Activated CD4-positive, alpha-beta T cell treated with anti-CD3 and anti-CD28 coated beads for 36 hours (primary cell): ENCODE measurements at regions not wholly inside any gene's neighbourhood (a gene's known extent, or its start where the extent isn't known, plus 50 kb on each side); places are given as distances from the start of the nearest gene placed in this dataset.

ENCODE experiments used
- ATAC-seq: fragments of 200-7000 bp; cut with Tn5 transposase; one replicate; pipeline ENCODE4 v1.10.0; 2021; ENCODE audit warnings: mild to moderate bottlenecking, moderate library complexity
- CTCF ChIA-PET: fragments of 350-600 bp; sonication (Branson Sonifier 250); formaldehyde crosslinking; loops from one replicate; lab custom pipeline; 2021; ENCODE audit warnings: antibody characterized with exemption; lab: Charles Lee
- POLR2A ChIA-PET: fragments of 350-600 bp; sonication (Branson Sonifier 250); formaldehyde crosslinking; loops from one replicate; lab custom pipeline; 2021; ENCODE audit warnings: antibody characterized with exemption, inconsistent platforms; lab: Charles Lee
- DNase-seq: peaks from one replicate; pipeline ENCODE4 v3.0.0-alpha.2; 2020
- H3K27ac Mint-ChIP-seq: one replicate; pipeline ENCODE4 v1.8.0; 2021; ENCODE audit warnings: mixed read lengths
- H3K27me3 Mint-ChIP-seq: one replicate; pipeline ENCODE4 v1.8.0; 2021; ENCODE audit warnings: mixed read lengths
- H3K36me3 Mint-ChIP-seq: one replicate; pipeline ENCODE4 v1.8.0; 2021; ENCODE audit warnings: low read depth, mixed read lengths
- H3K4me1 Mint-ChIP-seq: one replicate; pipeline ENCODE4 v1.8.0; 2021; ENCODE audit warnings: mixed read lengths
- H3K4me3 Mint-ChIP-seq: one replicate; pipeline ENCODE4 v1.8.0; 2021; ENCODE audit warnings: mild to moderate bottlenecking, moderate library complexity, mixed read lengths
- H3K9me3 Mint-ChIP-seq: one replicate; pipeline ENCODE4 v1.8.0; 2021; ENCODE audit warnings: low read depth, mixed read lengths
- intact Hi-C, 2 experiments: fragments of 100-400 bp; cut with DNase I in 1 of 2; cut with micrococcal nuclease in 1 of 2; formaldehyde crosslinking; loops; one replicate each; pipeline versions ENCODE4 v1.14.2 to v1.15.1; 2022 to 2024; cut with DNase I, micrococcal nuclease

DNA sequence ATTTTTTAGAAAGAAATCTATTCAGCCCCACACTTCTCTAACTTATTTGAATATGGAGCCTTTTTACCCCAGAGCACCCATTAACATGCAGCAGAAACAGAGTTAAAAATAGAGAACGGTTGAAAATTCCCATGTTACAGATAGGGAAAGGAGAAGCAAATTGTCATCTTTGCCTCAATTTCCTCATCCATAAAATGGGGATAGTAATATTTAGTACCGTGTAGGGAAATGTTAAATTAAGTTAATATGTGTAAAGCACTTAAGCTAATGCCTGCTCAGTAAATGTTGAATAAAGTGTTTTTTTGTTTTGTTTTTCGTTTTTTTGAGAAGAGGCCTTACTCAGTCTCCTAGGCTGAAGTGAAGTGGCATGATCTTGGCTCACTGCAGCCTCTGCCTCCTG lies 50.3 kb downstream of the NAV1 start:
- intact Hi-C loops = no loop called here
- H3K4me3 Mint-ChIP-seq = no peak overlapping the region
- H3K27ac Mint-ChIP-seq = no peak overlapping the region
- no peaks in the 10 kb centered on the region for H3K4me1 Mint-ChIP-seq
- ChIA-PET CTCF (interaction anchor here (0.6 kb wide), 1 partner anchor 228 kb away, joined by 5 read pairs; no protein-coding TSS in a partner anchor), POLR2A (no interaction called here)
- DNase-seq (no peak), ATAC-seq (no peak)
- no peaks in the 10 kb centered on the region for H3K36me3 Mint-ChIP-seq
- no peaks in the 10 kb centered on the region for H3K27me3 Mint-ChIP-seq
- H3K9me3 Mint-ChIP-seq = no peaks in the 10 kb centered on the region

DNA sequence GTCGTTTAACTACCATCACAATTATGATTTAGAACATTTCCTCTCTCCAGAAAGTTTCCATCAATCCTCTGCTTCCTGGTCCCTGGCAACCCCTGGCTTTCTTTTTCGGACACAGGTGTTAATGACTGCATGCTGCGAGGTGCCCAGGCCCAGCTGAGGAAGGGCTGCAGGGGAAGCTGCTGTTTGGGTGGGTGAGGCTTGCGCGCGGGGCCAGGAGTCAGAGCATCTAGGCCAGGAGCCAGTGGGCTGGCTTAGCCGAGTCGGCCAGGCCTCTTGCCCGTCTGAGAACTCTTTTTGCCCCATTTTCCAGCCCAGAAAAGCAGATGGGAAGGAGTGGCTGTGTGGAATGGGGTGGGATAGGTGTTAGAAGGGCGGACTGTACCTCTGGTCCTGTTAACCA lies 51.5 kb downstream of the NAV1 start:
- Mint-ChIP-seq H3K9me3 (no peaks in the 10 kb centered on the region), H3K27me3 (no peaks in the 10 kb centered on the region), H3K36me3 (no peaks in the 10 kb centered on the region), H3K4me3 (no peak overlapping the region), H3K4me1 (no peaks in the 10 kb centered on the region), H3K27ac (no peak overlapping the region)
- POLR2A ChIA-PET = no interaction called here
- intact Hi-C loops = no loop called here
- CTCF ChIA-PET = interaction anchor here (0.7 kb wide), 1 partner anchor 22 kb away, joined by 3 read pairs; no protein-coding TSS in a partner anchor
- ATAC-seq (no peak), DNase-seq (no peak)

GRCh38 chr1:201591348-201591747 lies 52.4 kb downstream of the NAV1 start:
- DNase-seq (no peak), ATAC-seq (no peak)
- Mint-ChIP-seq H3K4me1 (no peaks in the 10 kb centered on the region), H3K9me3 (no peaks in the 10 kb centered on the region), H3K27ac (no peak overlapping the region), H3K4me3 (no peak overlapping the region), H3K27me3 (no peaks in the 10 kb centered on the region), H3K36me3 (no peaks in the 10 kb centered on the region)
- intact Hi-C loops = no loop called here
- ChIA-PET CTCF (interaction anchor here (0.7 kb wide), 1 partner anchor 21 kb away, joined by 3 read pairs; no protein-coding TSS in a partner anchor), POLR2A (no interaction called here)

DNA sequence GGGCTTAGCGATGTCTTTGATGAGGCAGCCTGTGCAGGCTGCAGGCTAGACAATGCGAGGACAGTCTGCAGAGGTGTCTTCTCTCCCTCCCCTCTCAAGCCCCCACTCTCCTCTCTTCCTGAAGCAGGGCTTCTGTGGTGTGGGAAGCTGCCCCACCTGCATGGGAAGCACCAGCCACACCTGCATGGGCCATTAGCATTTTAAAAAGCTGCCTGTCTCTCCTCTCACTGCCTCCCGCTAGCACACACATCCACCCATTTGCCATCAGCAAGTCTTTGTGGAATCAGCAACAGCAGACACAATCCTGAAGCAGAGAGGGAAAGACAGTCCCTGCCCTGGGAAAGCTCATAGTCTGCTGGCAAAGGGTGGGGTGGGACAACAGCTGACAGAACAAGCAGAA lies 53.1 kb downstream of the NAV1 start:
- no peaks in the 10 kb centered on the region for H3K9me3 Mint-ChIP-seq
- no peaks in the 10 kb centered on the region for H3K4me1 Mint-ChIP-seq
- no peak for DNase-seq
- H3K36me3 Mint-ChIP-seq = no peaks in the 10 kb centered on the region
- ATAC-seq = no peak
- POLR2A ChIA-PET = no interaction called here
- no peak overlapping the region for H3K27ac Mint-ChIP-seq
- no peak overlapping the region for H3K4me3 Mint-ChIP-seq
- H3K27me3 Mint-ChIP-seq = no peaks in the 10 kb centered on the region
- intact Hi-C loops = no loop called here
- CTCF ChIA-PET = interaction anchor here (1.0 kb wide), 1 partner anchor 10 kb away, joined by 4 read pairs; no protein-coding TSS in a partner anchor

- Mint-ChIP-seq H3K27ac (no peak overlapping the region), H3K36me3 (no peaks in the 10 kb centered on the region), H3K4me3 (no peak overlapping the region), H3K9me3 (no peaks in the 10 kb centered on the region), H3K4me1 (no peaks in the 10 kb centered on the region), H3K27me3 (no peaks in the 10 kb centered on the region)
- intact Hi-C loops = no loop called here
- no peak for ATAC-seq
- POLR2A ChIA-PET = no interaction called here
- no peak for DNase-seq
- CTCF ChIA-PET = no interaction called here
These were observed 54.4 kb downstream of the NAV1 start for GRCh38 chr1:201593200-201593921.

DNA sequence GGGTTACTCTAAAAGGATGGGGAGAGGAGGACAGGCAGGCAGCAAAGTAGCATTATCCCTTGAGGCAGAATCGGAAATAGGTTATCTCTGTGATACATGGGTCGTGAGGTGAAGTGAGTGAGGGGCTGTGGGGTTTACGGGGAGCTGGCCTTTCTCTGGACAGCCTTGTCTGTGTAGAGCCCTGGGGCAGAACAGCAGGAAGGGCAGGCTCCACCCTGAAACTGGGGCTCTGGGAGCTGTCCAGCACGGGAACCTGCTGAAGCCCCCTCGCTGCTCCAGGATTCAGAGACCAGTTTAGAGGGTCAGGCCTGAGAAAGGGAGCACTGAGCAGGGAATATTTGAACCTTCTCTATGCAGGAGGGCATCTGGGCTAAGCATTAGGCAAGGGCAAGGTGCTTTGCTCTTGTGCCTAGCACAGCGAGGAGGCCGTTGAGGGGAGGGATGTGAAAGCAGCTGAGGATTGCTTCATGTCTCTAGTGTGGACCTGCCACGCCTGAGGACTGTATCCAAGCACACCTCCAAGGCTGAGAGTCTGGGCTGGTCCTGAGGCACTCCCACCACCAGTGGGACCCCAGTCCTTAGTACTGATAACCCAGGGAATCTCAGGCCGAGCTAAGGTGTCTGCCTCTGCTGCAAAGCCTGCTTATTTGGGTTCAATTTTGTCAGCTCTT lies 55.8 kb downstream of the NAV1 start:
- H3K4me1 Mint-ChIP-seq = no peaks in the 10 kb centered on the region
- no peak overlapping the region for H3K4me3 Mint-ChIP-seq
- POLR2A ChIA-PET = no interaction called here
- DNase-seq = peak; percentile 14
- no peaks in the 10 kb centered on the region for H3K9me3 Mint-ChIP-seq
- CTCF ChIA-PET = interaction anchor here (0.7 to 0.8 kb wide), 2 partner anchors 81 to 114 kb away, joined by 3 read pairs; no protein-coding TSS in a partner anchor
- ATAC-seq = no peak
- no peaks in the 10 kb centered on the region for H3K27me3 Mint-ChIP-seq
- intact Hi-C loops = no loop called here
- no peaks in the 10 kb centered on the region for H3K36me3 Mint-ChIP-seq
- H3K27ac Mint-ChIP-seq = no peak overlapping the region

GRCh38 chr1:201595381-201595780 lies 56.5 kb downstream of the NAV1 start:
- ATAC-seq (no peak), DNase-seq (no peak)
- H3K4me3 Mint-ChIP-seq = no peak overlapping the region
- intact Hi-C loops = no loop called here
- ChIA-PET CTCF (interaction anchor here (0.7 kb wide), 1 partner anchor 81 kb away, joined by 3 read pairs; no protein-coding TSS in a partner anchor), POLR2A (no interaction called here)
- no peaks in the 10 kb centered on the region for H3K27me3 Mint-ChIP-seq
- no peak overlapping the region for H3K27ac Mint-ChIP-seq
- H3K36me3 Mint-ChIP-seq = no peaks in the 10 kb centered on the region
- no peaks in the 10 kb centered on the region for H3K9me3 Mint-ChIP-seq
- no peaks in the 10 kb centered on the region for H3K4me1 Mint-ChIP-seq

- ChIA-PET CTCF (no interaction called here), POLR2A (no interaction called here)
- H3K4me3 Mint-ChIP-seq = no peak overlapping the region
- H3K9me3 Mint-ChIP-seq = no peaks in the 10 kb centered on the region
- DNase-seq (no peak), ATAC-seq (no peak)
- no peaks in the 10 kb centered on the region for H3K4me1 Mint-ChIP-seq
- H3K36me3 Mint-ChIP-seq = no peaks in the 10 kb centered on the region
- H3K27me3 Mint-ChIP-seq = no peaks in the 10 kb centered on the region
- intact Hi-C loops = no loop called here
- H3K27ac Mint-ChIP-seq = no peak overlapping the region
These were observed 57.4 kb downstream of the NAV1 start for GRCh38 chr1:201596101-201596868.

DNA sequence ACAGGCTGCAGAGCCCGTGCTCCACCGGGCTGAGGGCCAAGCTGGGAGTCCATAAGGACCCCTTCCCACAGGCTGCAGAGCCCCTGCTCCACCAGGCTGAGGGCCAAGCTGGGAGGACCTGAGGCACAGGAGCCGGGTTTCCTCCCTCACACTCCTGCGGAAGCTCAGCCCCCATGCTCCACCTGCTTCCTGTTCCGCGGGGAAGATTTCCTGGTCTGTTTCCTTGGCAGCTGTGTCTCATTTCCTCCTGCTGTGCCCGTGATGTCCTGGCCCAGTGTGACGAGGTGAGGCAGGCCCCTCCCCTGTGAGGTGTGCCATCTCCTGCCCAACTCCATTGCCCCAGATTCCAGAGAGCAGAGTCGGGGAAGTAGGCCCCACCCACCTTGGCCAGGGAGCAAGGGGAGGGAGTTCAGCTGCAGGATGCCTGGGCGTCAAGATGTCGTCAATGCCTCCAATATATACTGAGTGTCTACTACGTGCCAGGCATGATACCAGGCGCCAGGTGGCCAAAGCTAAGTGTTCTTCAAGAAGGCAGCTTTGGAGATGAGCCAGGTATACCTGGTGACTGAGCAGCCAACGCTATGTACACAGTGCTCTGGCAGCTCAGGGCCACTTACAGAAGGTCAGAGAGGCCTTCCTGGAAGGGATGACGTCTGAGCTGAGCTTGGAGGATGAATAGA lies 58.8 kb downstream of the NAV1 start:
- no peak overlapping the region for H3K27ac Mint-ChIP-seq
- ChIA-PET CTCF (interaction anchor here (0.8 to 1.4 kb wide), 4 partner anchors 14 to 63 kb away, joined by 3 to 4 read pairs (median 3); no protein-coding TSS in a partner anchor), POLR2A (no interaction called here)
- no peak overlapping the region for H3K4me3 Mint-ChIP-seq
- intact Hi-C loops = no loop called here
- no peaks in the 10 kb centered on the region for H3K36me3 Mint-ChIP-seq
- no peaks in the 10 kb centered on the region for H3K9me3 Mint-ChIP-seq
- ATAC-seq (no peak), DNase-seq (no peak)
- H3K27me3 Mint-ChIP-seq = no peaks in the 10 kb centered on the region
- H3K4me1 Mint-ChIP-seq = no peaks in the 10 kb centered on the region

GRCh38 chr1:201598396-201598795 lies 59.5 kb downstream of the NAV1 start:
- Mint-ChIP-seq H3K4me3 (no peak overlapping the region), H3K4me1 (no peaks in the 10 kb centered on the region), H3K36me3 (no peaks in the 10 kb centered on the region), H3K27me3 (no peaks in the 10 kb centered on the region), H3K9me3 (no peaks in the 10 kb centered on the region), H3K27ac (no peak overlapping the region)
- ChIA-PET POLR2A (no interaction called here), CTCF (interaction anchor here (0.6 to 1.4 kb wide), 5 partner anchors 15 to 105 kb away, joined by 3 read pairs; no protein-coding TSS in a partner anchor)
- no peak for DNase-seq
- intact Hi-C loops = no loop called here
- ATAC-seq = no peak

- H3K27me3 Mint-ChIP-seq = no peaks in the 10 kb centered on the region
- no peak overlapping the region for H3K27ac Mint-ChIP-seq
- DNase-seq (no peak), ATAC-seq (no peak)
- ChIA-PET POLR2A (no interaction called here), CTCF (interaction anchor here (0.6 to 1.4 kb wide), 4 partner anchors 16 to 105 kb away, joined by 3 read pairs; no protein-coding TSS in a partner anchor)
- intact Hi-C loops = no loop called here
- no peaks in the 10 kb centered on the region for H3K9me3 Mint-ChIP-seq
- H3K4me1 Mint-ChIP-seq = no peaks in the 10 kb centered on the region
- H3K36me3 Mint-ChIP-seq = no peaks in the 10 kb centered on the region
- H3K4me3 Mint-ChIP-seq = no peak overlapping the region
These were observed 60.0 kb downstream of the NAV1 start for GRCh38 chr1:201598973-201599372.
